Activated naive CD4-positive, alpha-beta T cell treated with anti-CD3 and anti-CD28 coated beads, Interleukin-2, amount 50 U/mL, for 72 hours (primary cell): ENCODE measurements at regions not wholly inside any gene's neighbourhood (a gene's known extent, or its start where the extent isn't known, plus 50 kb on each side); places are given as distances from the start of the nearest gene placed in this dataset.

Experiments used
- ATAC-seq, 2 donors: fragments of 150-1000 bp; cut with Tn5 transposase; 2 replicates each; pipeline ENCODE4 v1.10.0; 2021; ENCODE audit warnings: mild to moderate bottlenecking in 2 of 2, moderate library complexity in 2 of 2
- DNase-seq, 2 donors: peaks; one replicate each; pipeline ENCODE4 v3.0.0; 2021 to 2022; ENCODE audit warnings: low spot score in 2 of 2
- H3K27ac Mint-ChIP-seq, 2 donors: one replicate each; pipeline ENCODE4 v1.8.0; 2022; ENCODE audit warnings: mild to moderate bottlenecking in 2 of 2, mixed read lengths in 2 of 2
- H3K36me3 Mint-ChIP-seq, 2 donors: one replicate each; pipeline ENCODE4 v1.8.0; 2022; ENCODE audit warnings: mixed read lengths in 2 of 2
- H3K9me3 Mint-ChIP-seq, 2 donors: one replicate each; pipeline ENCODE4 v1.8.0; 2022; ENCODE audit warnings: mixed read lengths in 2 of 2

GRCh38 chr7:46723742-46724141 lies 802.7 kb upstream of the IGFBP3 start:
- DNase-seq (no peak), ATAC-seq (no peak)
- Mint-ChIP-seq H3K27ac (no peak overlapping the region), H3K9me3 (peaks cover 11 to 22% of the 10 kb centered on the region in 2 donors), H3K36me3 (peaks cover 0 to 11% of the 10 kb centered on the region in 2 donors)

- peaks cover 11 to 22% of the 10 kb centered on the region in 2 donors for H3K9me3 Mint-ChIP-seq
- no peak for ATAC-seq
- H3K36me3 Mint-ChIP-seq, result peaks cover 0 to 11% of the 10 kb centered on the region in 2 donors
Measured at GRCh38 chr7:46723003-46723402, 801.9 kb upstream of the IGFBP3 start.

GRCh38 chr7:46720761-46721160 lies 799.7 kb upstream of the IGFBP3 start:
- peaks cover 0 to 6% of the 10 kb centered on the region in 2 donors for H3K36me3 Mint-ChIP-seq
- DNase-seq, result no peak
- H3K9me3 Mint-ChIP-seq, result peaks cover 10 to 12% of the 10 kb centered on the region in 2 donors
- no peak overlapping the region for H3K27ac Mint-ChIP-seq
- no peak for ATAC-seq

More at GRCh38 chr7:46723003-46723402, 801.9 kb upstream of the IGFBP3 start:
- H3K27ac Mint-ChIP-seq, result no peak overlapping the region
- no peak for DNase-seq

GRCh38 chr7:46719616-46720015 lies 798.5 kb upstream of the IGFBP3 start:
- DNase-seq (no peak), ATAC-seq (no peak)
- no peak overlapping the region for H3K27ac Mint-ChIP-seq
- peaks cover 4 to 5% of the 10 kb centered on the region in 2 donors for H3K9me3 Mint-ChIP-seq
- peaks cover 0 to under 1% of the 10 kb centered on the region in 2 donors for H3K36me3 Mint-ChIP-seq

GRCh38 chr7:46716926-46717325 lies 795.9 kb upstream of the IGFBP3 start:
- Mint-ChIP-seq H3K27ac (no peak overlapping the region), H3K36me3 (no peaks in the 10 kb centered on the region), H3K9me3 (peaks cover 4 to 5% of the 10 kb centered on the region in 2 donors)
- no peak for DNase-seq
- no peak for ATAC-seq

GRCh38 chr7:46715579-46715978 lies 794.5 kb upstream of the IGFBP3 start:
- Mint-ChIP-seq H3K27ac (no peak overlapping the region), H3K36me3 (no peaks in the 10 kb centered on the region), H3K9me3 (peaks cover 4 to 5% of the 10 kb centered on the region in 2 donors)
- DNase-seq (no peak), ATAC-seq (no peak)

- no peak for DNase-seq
- peaks cover 4 to 5% of the 10 kb centered on the region in 2 donors for H3K9me3 Mint-ChIP-seq
- no peaks in the 10 kb centered on the region for H3K36me3 Mint-ChIP-seq
- ATAC-seq, result no peak
- H3K27ac Mint-ChIP-seq, result no peak overlapping the region
Measured at GRCh38 chr7:46714904-46715303, 793.8 kb upstream of the IGFBP3 start.

GRCh38 chr7:46713868-46714596 lies 793.0 kb upstream of the IGFBP3 start:
- peaks cover 4 to 5% of the 10 kb centered on the region in 2 donors for H3K9me3 Mint-ChIP-seq
- DNase-seq, result no peak
- no peak for ATAC-seq
- H3K36me3 Mint-ChIP-seq, result no peaks in the 10 kb centered on the region
- no peak overlapping the region for H3K27ac Mint-ChIP-seq

- no peak for ATAC-seq
- Mint-ChIP-seq H3K27ac (no peak overlapping the region), H3K9me3 (peaks cover 0 to 5% of the 10 kb centered on the region in 2 donors), H3K36me3 (no peaks in the 10 kb centered on the region)
- no peak for DNase-seq
Measured at GRCh38 chr7:46710927-46711326, 789.9 kb upstream of the IGFBP3 start.

- no peak overlapping the region for H3K27ac Mint-ChIP-seq
- H3K9me3 Mint-ChIP-seq, result peaks cover 0 to 10% of the 10 kb centered on the region in 2 donors
- ATAC-seq, result no peak
- peaks cover 0 to 2% of the 10 kb centered on the region in 2 donors for H3K36me3 Mint-ChIP-seq
- DNase-seq, result no peak
Measured at GRCh38 chr7:46707973-46708372, 786.9 kb upstream of the IGFBP3 start.

GRCh38 chr7:46705386-46706255 lies 784.5 kb upstream of the IGFBP3 start:
- no peak overlapping the region for H3K27ac Mint-ChIP-seq
- no peak for ATAC-seq
- peaks cover 0 to 13% of the 10 kb centered on the region in 2 donors for H3K9me3 Mint-ChIP-seq
- H3K36me3 Mint-ChIP-seq, result peaks cover 0 to 4% of the 10 kb centered on the region in 2 donors
- DNase-seq, result no peak

- ATAC-seq, result no peak
- DNase-seq, result no peak
- Mint-ChIP-seq H3K9me3 (peaks cover 4 to 12% of the 10 kb centered on the region in 2 donors), H3K36me3 (no peaks in the 10 kb centered on the region), H3K27ac (no peak overlapping the region)
Measured at GRCh38 chr7:46696741-46697140, 775.7 kb upstream of the IGFBP3 start.

- H3K27ac Mint-ChIP-seq, result no peak overlapping the region
- ATAC-seq (no peak), DNase-seq (no peak)
- H3K36me3 Mint-ChIP-seq, result no peaks in the 10 kb centered on the region
- peaks cover 4 to 10% of the 10 kb centered on the region in 2 donors for H3K9me3 Mint-ChIP-seq
Measured at GRCh38 chr7:46695051-46695708, 774.1 kb upstream of the IGFBP3 start.

- no peak for DNase-seq
- no peak for ATAC-seq
- no peak overlapping the region for H3K27ac Mint-ChIP-seq
- H3K9me3 Mint-ChIP-seq, result peaks cover 4 to 8% of the 10 kb centered on the region in 2 donors
- H3K36me3 Mint-ChIP-seq, result no peaks in the 10 kb centered on the region
Measured at GRCh38 chr7:46694058-46694457, 773.0 kb upstream of the IGFBP3 start.

GRCh38 chr7:46687203-46687602 lies 766.1 kb upstream of the IGFBP3 start:
- ATAC-seq (no peak), DNase-seq (no peak)
- no peak overlapping the region for H3K27ac Mint-ChIP-seq
- no peaks in the 10 kb centered on the region for H3K36me3 Mint-ChIP-seq
- peaks cover 9 to 15% of the 10 kb centered on the region in 2 donors for H3K9me3 Mint-ChIP-seq

- H3K9me3 Mint-ChIP-seq, result peaks cover 9 to 15% of the 10 kb centered on the region in 2 donors
- DNase-seq, result no peak
- no peak overlapping the region for H3K27ac Mint-ChIP-seq
- no peaks in the 10 kb centered on the region for H3K36me3 Mint-ChIP-seq
- no peak for ATAC-seq
Measured at GRCh38 chr7:46685051-46685450, 764.0 kb upstream of the IGFBP3 start.
